ENCODE measurements at regions not wholly inside any gene's neighbourhood (a gene's known extent, or its start where the extent isn't known, plus 50 kb on each side); places are given as distances from the start of the nearest gene placed in this dataset.
"Not testable (repeated sequence)": the region's sequence is repeated elsewhere in the genome, so short reads cannot be mapped to it uniquely, and the experiment has no call there.

DNA sequence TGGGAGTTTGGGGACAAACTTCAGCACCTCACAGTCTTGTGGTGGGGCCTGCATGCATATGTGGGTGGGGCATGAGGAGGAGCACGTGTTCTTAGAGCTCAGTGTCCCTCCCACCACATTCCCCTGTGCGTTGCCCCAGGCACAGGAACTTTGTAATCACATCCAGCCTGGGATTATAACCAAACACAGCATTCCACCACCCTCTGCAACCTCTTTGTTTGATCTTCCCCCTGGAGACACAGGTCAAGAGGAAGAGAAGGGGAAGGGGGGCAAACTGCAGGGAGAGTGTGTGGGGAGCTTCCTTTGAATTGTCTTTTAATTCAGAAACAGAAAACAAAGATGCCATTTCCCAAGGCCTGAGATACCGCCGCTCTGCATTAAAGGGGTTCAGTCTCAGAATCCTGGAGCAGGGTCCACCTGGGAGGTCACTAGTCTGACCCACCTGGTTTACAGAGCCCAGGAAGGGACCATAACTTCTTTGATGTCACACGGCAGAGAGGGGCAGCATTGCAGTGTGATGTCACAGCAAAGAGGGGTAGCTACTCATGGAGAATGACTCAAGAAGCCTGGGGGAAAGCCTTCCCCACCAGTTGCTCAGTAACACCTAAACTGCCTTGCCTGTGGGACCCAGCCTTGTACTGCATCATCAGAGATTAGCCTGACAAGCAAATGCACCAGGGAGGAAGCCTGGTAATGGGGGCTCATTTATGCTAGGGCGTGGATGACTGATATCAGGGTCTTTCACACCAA, 106.3 kb upstream of the RNU6-1 start:
- peak; percentile 88 for DNase-seq (ENCODE audit: low spot score)

DNA sequence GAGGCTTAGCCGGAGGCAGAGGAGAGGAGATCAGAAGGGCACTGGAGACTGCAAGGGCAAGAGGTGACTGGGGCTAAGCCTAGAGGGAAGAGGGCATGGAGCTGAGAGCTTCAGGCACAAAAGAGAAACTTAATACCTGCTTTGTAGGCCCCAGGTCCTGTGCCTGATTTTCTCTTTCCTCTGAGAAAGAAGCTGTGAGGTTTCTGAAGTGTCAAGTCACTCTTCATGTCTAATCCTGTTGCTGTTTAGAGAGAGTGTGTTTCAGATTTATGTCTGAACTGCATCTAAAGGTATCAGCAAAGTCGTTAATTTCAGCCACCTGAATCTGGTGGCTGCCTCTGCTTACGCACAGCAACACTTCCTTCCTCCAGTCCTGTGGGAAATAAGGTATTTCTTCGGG, 106.9 kb upstream of the RNU6-1 start:
- no peak for DNase-seq (ENCODE audit: low spot score)

DNA sequence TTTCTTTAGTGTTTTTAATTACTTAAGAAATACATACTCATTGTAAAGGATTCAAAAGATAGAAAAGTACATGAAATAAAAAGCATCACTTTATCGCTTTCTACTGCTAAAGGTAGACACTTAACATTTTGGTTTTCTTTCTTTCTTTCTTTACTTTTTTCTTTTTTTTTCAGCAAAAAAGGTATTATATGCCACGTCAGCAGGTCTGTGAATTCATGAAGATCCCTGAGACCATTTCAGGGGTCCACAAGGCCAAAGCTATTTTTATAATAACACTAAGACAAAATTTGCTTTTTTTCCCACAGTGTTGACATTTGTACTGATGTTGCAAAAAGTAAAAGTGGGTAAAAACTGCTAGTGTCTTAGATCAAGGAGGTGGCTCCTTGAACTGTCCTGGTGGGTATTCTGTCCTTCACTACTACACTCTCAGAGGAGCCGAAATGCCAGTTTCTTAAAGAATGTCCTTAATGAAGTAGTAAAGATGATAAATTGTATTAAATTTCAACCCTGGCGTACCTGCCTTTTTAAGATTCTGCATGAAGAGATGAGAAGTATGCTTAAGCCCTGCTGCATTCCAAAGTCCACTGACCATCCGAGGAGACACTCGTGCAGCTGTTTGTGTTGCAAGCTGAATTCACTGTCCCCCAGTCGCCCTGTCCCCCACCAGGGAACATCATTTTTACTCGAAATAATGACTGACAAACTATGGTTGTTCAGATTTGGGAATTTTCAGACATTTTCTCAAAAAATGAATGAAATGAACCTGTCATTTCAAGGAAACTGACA, 106.7 kb upstream of the PIAS1 start:
- no peak for DNase-seq (ENCODE audit: low spot score)

DNA sequence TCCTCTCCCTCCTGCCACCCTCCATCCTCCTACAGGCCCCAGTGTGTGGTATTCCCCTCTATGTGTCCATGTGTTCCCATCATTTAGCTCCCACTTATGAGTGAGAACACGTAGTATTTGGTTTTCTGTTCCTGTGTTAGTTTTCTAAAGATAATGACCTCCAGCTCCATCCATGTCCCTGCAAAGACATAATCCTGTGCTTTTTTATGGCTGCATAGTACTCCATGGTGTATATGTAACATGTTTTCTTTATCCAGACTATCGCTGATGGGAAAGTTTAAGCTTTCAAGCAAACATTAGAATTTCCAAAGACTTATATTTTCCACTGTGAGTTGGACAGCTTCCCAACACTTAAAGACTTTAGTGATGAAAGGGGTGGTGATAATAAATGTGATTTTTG, 105.9 kb upstream of the PIAS1 start:
- DNase-seq (ENCODE audit: low spot score), result no peak

DNA sequence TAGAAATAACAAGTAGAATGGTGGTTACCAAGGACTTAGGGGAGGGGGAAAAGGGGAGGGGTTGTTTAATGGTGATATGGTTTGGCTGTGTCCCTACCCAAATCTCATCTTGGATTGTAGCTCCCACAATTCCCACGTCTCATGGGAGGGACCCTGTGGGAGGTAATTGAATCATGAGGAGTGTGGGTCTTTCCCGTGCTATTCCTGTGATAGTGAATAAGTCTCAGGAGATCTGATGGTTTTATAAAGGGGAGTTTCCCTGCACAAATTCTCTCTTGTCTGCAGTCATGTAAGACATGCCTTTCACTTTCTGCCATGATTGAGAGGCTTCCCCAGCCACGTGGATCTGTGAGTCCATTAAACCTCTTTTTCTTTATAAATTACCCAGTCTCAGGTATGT, 102.9 kb upstream of the PIAS1 start:
- not testable (repeated sequence) for DNase-seq (ENCODE audit: low spot score)

DNA sequence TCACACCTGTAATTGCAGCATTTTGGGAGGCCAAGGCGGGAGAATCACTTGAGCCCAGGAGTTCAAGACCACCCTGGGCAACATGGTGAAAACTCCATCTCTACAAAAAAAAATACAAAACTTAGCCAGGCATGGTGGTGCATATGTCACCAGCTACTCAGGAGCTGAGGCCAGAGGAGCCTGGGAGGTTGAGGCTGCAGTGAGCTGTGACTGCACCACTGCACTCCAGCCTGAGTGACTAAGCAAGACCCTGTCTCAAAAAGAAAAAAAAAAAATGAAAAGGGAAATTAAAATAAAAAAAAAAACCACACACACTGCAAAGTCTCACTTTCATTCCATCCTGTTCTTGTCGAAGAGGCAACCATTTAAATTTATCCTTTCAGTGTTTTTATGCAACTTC, 100.8 kb upstream of the PIAS1 start:
- DNase-seq (ENCODE audit: low spot score), result no peak

DNA sequence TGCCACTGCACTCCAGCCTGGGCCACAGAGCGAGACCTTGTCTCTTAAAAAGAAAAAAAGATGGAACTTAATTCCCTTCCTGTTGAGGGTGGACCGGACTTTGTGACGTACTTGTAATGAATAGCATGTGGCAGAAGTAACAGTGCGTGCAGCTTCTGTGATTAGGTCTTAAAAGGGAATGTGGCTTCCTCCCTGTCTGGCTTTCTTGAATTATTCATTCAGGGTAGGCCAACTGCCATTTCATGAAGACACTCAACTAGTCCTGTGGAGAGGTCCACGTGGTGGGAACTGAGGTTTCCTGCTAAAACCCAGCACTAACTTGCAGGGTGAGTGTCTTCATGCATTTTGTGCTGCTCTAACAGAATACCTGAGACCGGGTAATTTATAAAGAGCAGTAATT, 98.9 kb upstream of the PIAS1 start:
- DNase-seq (ENCODE audit: low spot score), result no peak

DNA sequence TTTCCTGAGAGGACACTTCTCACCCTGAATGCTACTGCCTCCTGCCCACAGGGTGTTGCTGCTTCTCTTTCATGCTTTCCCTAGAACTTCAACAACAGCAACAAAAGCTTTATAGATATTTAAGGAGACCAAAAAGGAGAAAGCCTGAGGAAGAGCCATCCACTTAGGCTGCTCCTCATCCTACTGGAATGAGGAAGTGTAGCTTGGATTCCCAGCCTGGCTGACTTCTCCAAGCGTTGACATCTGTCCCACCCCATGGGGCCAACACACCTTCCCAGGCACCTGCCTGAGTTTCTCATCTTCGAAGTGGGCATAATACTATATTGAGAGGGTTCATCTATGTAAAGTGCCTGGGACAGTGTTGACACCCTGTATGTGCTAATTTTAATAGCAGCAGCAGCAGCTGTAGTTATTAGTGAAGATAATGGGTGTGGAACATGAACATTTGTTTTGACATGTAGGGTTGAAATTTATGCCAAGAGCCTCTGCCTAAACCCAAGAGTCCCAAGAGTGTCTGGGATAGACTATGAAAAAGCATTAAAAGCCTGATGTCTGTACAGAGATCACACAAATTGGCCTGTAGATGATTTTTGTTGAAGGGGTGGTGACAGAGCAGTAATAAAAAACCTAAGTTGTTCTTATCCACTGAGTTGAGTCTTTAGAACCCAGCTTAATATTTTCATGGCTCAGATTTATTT, 96.5 kb upstream of the PIAS1 start:
- DNase-seq (ENCODE audit: low spot score), result no peak

DNA sequence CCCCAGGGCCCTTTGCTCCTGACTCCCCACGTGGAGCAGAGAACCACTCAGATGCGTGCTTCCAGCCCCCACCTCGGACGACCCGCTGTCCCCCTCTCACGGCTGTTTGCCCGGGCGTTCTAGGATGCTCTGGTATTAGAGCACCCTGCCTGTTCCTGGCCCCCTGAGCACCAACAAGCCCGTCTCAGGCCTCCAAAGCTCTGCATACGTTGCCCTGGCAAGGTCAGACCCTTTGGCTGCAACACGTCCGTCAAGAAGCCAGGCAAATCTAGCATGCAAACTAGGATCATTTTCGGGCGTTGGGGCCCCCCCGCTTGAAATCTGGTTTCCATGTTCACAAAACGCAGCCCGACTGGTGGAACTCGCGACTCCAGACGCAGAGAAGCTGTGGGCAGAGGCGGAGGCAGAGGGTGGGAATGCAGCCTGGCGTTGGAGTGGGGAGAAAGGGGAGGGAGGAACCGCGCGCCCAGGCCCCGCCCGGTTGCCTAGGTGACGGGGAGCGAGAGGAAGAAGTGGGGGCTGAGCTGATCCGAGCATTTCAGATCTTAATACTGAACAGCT, 86.2 kb upstream of the PIAS1 start:
- peak; percentile 92 for DNase-seq (ENCODE audit: low spot score)

DNA sequence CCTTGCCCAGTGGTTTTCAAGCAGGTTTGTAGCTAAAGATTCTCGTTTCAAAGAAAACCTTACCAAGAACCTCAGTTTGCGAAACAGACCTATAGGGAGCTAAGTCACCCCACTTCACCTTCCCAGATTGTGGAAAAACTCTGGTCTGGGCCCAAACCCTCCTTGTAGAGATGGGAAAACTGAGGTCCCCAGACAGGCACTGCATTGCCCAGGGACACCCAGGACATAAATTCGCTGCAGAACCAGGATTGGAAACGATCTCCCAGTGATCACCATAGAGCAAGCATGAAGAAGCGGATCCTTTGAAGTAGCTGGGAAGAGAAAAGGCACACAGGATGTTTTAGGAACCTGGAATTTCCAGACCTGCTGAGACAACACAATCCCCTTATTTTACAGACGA, 85.6 kb upstream of the PIAS1 start:
- DNase-seq (ENCODE audit: low spot score), result peak; percentile 55

DNA sequence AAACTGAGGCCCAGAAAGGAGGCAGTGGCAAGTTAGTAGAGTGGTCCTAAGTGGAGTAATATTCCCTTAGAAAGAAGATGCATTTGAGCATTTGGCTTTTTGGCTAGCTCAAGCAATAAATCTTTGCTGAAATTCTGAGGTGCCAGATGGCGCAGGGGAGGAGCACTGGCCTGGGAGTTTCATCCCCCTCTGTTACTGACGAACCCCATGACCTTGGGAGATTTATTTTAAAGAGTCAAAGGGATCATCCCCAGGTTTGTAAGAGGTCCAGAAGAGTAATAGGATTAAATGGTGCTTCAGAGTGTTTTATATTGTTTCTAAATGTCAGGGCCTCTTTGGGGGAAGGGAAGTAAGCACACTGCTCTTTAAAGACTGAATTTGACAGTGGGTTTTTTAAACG, 85.1 kb upstream of the PIAS1 start:
- DNase-seq (ENCODE audit: low spot score), result no peak

DNA sequence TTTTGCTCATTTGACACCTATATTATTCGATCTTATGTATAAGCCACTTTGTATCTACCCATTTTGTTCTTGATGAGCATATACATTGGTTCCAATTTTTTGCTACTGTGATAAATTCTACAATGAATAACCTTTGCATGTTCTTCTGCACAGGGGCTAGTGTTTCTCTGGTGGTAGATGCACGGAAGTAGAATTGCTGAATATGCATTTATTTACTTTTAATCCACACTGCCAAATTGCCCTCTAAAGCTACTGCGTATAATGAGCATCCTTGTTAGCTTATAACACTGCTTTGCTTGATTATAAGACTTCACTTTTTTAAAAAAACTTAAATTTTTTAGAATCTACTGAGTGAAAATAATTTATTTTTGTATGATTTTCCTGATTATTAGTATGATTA, 84.2 kb upstream of the PIAS1 start:
- no peak for DNase-seq (ENCODE audit: low spot score)

DNA sequence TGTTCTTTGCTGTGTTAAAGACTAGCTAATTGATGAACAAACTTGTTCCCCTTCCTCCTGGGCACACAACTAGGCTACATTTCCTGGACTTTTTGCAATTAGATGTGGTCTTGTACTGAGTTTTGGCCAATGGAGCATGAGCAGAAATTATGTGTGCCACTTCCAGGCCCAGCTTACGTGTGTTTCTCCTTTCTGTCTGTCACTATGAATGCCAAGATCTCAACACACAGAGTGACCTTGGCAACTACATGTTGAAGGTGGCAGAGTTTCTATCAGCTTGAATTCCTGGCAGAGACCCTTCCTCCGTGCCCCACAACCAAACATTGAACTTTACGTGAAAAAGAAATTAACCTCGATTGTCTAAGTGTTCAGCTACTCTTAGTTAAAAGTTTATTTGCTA, 81.7 kb upstream of the PIAS1 start:
- no peak for DNase-seq (ENCODE audit: low spot score)

DNA sequence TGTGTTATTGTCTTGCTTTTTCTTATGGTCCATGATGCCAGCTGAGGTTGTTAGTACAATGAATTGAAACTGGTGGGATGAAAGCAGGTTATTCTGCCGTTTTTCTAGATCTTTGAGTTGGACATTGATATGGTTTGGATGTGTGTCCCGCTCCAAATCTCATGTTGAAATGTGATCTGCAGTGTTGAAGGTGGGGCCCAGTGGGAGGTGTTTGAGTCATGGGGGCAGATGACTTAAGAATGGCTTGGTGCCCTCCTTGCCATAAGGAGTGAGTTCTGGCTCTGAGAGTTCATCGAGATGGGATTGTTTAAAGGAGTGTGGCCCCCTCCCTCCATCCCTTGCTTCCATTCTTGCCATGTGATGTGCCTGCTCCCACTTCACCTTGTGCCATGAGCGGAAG, 80.3 kb upstream of the PIAS1 start:
- DNase-seq (ENCODE audit: low spot score), result no peak

DNA sequence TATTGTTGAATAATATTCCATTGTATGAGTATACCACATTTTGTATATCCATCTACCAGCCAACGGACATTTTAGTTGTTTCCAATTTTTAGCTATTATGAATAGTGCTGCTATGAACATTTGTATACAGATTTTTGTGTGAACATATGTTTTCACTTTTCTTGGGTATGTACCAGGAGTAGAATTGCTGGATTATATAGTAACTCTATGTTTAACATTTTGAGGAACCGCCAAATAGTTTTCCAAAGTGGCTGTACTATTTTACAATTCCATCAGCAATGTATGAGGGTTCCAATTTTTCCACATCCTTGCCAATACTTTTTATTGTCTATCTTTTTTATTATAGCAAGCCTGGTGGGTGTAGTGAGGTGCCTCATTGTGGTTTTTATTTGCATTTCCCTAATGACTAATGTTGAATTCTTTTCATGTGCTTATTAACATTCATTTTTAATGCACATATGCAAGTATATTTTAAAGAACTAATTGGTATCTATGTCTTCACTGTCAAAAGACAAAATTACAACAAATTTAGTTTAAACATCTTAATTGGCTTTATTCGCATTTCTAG, 77.5 kb upstream of the PIAS1 start:
- no peak for DNase-seq (ENCODE audit: low spot score)

DNA sequence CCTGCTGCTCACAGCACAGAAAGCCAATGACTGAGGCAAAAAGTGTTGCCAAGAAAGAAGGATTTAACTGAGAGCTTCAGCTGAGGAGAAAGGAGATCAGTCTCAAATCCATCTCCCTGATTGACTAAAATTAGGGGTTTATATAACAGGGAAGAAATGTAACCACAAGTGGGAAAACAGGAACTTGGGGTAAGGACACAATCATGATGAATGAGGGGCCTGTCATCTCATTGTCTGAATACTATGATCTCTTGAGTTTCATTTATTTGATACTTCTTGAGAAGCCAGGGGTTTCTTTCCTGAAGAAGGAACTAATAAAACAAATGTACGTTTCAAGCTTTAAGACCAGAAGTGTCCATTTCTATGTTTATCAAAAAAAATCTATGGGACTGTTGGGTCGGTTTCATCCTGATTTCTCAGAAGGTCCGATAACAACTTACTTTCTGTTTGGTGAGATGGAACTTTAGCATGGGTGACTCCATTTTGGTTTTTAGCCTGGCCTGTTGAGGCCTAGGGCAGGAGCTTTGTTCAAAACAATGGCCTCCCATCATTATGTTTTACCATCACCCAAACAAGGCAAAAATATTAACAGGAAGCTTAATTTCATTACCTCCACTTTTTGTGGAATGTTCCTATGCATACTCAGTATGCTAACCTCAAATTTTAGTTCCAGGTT, 76.6 kb upstream of the PIAS1 start:
- DNase-seq (ENCODE audit: low spot score), result no peak

DNA sequence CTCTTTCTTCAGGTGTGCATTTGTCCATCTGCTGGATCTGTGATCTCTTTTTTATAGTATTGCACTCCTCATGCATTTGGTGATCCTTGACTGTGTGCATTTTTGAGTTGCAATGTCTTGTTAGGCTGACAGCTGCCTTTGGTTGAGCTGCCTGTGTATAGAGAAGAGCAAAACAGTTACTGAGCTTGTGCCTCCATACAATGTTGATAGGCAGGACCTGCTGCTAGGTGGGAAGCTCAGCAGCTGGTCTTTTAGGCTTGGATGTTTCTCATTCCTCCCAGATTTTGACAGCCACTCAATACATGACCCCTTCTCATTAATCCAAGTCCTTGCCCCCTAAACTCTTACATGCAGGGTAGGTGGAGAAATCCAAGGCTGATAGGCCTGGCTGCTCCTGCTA, 74.8 kb upstream of the PIAS1 start:
- no peak for DNase-seq (ENCODE audit: low spot score)

DNA sequence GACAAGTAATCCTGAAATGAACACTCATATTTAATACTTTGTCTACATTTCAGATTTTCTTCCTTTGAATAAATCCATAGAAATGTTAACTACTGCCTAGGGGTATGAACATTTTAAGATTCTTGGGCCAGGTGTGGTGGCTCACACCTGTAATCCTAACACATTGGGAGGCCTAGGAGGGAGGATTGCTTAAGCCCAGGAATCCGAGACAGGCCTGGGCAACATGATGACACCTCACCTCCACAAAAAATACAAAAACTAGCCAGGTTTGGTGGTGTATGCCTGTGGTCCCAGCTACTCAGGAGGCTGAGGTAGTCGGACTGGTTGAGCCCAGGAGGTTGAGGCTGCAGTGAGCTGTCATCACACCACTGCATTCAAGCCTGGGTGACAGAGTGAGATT, 73.9 kb upstream of the PIAS1 start:
- no peak for DNase-seq (ENCODE audit: low spot score)

DNA sequence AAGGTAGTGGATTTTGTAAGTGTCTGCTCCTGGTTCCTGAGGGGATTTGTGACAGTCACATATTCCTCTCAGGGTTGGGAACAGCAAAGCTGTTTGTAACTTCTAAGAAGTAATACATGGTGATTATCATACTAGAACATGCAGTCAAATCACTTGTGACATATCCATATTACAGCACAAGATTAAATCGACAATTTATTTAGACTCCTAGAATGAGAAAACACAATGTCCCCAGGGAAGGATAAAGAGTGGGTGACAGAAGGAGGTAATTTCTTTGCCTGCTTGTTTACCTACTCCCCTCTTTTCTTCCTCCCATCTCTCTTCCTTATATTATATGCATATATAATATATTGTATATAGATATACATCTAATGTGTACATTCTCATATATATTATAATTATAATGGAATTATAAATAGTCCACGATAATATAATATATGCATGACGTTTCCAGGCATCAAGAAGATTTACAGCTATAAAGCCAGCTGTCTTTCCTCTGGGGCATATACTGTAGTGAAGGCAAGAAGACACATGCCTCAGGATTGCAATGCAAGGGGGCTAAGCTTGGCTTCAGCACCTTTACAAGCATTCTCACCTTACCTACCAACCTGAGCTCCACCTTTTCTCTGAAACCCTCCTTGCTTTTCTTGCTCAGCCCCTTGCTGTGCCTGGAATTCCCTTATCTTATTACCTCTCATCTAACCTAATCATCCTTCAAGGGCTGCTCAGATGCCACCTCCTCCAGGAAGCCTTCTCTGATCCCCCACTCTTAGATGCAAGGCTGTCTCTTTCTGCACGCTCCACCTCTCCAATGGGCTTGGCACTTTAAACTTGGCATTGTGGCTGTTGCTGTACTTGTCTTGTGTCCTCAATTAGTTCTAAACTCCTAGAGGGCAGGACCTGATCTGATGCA, 73.1 kb upstream of the PIAS1 start:
- no peak for DNase-seq (ENCODE audit: low spot score)

DNA sequence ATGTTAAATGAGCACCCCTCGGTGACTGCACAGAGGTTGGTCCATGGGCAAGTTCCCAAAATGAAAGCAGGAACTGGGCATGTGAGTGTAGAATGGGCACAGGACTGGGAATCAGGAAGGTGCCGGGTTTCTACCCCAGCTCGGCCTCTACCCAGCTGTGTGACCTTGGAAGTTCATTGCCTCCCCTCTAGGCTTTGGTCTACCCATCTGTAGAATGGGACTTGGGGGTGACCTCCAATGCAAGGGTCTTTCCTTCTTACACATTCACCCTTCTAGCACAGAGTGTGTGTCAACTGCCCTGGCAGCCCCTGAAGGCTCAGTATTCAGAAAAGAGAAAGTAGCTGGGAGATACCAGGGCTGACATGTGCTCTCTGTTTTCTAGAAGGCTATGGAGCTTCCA, 72.3 kb upstream of the PIAS1 start:
- DNase-seq (ENCODE audit: low spot score), result no peak

DNA sequence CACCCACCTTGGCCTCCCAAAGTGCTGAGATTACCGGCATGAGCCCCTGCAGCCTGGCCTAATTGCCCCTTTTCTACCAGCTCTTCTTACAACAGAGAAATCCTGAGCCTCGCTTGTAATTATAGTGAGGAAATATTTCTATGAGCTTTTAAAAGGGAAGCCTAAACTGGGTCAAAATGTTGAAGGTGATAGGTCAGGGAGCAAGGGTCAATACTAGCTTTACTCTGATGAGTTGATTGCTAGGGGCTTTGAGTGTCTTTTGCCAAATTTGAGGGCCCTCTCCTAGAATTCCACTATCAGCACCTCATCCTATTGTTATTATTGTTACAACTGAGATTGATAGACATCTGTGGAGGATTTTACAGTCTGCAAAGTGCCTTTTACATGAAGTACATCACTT, 62.4 kb upstream of the PIAS1 start:
- DNase-seq (ENCODE audit: low spot score), result no peak

Measured in ecto neural progenitor cell (in vitro differentiated cells).